ENCODE measurements at regions not wholly inside any gene's neighbourhood (a gene's known extent, or its start where the extent isn't known, plus 50 kb on each side); places are given as distances from the start of the nearest gene placed in this dataset.
A peak's percentile ranks its signal among the peaks of the same experiment; 100 is the strongest.

GRCh38 chr21:28714777-28715464 is 277.8 kb downstream of the LTN1 start:
- Histone ChIP-seq H3K27me3 (replicated peaks) (no peaks in the 10 kb centered on the region), H3K4me3 (ENCODE audit: low read depth, low read length) (no peak overlapping the region), H3K27ac (no peak overlapping the region), H3K36me3 (replicated peaks) (no peaks in the 10 kb centered on the region)
- peak; percentile 47 for DNase-seq
- in situ Hi-C loops (cut with HindIII; ENCODE audit: low pct_ligation_motif_present, low sequenced_read_pairs): no loop called here
- TF ChIP-seq CTCF (IDR thresholded peaks at IDR 0.05; ENCODE audit: low read depth, low read length, missing control alignments): no peak

- DNase-seq: no peak
- no peak for TF ChIP-seq CTCF (IDR thresholded peaks at IDR 0.05; ENCODE audit: low read depth, low read length, missing control alignments)
- in situ Hi-C loops (cut with HindIII; ENCODE audit: low pct_ligation_motif_present, low sequenced_read_pairs): no loop called here
- H3K36me3 ChIP-seq (replicated peaks): no peaks in the 10 kb centered on the region
- no peaks in the 10 kb centered on the region for H3K27me3 ChIP-seq (replicated peaks)
- no peak overlapping the region for H3K27ac ChIP-seq
- no peak overlapping the region for H3K4me3 ChIP-seq (ENCODE audit: low read depth, low read length)
These were observed 280.3 kb downstream of the LTN1 start for GRCh38 chr21:28712411-28712810.

- Histone ChIP-seq H3K36me3 (replicated peaks) (no peaks in the 10 kb centered on the region), H3K27ac (no peak overlapping the region), H3K4me3 (ENCODE audit: low read depth, low read length) (no peak overlapping the region), H3K27me3 (replicated peaks) (no peaks in the 10 kb centered on the region)
- TF ChIP-seq CTCF (IDR thresholded peaks at IDR 0.05; ENCODE audit: low read depth, low read length, missing control alignments): no peak
- DNase-seq: peak; percentile 52
- in situ Hi-C loops (cut with HindIII; ENCODE audit: low pct_ligation_motif_present, low sequenced_read_pairs): no loop called here
These were observed 287.1 kb downstream of the LTN1 start for GRCh38 chr21:28705616-28706015.

GRCh38 chr21:28704746-28705145 is 287.9 kb downstream of the LTN1 start:
- no peaks in the 10 kb centered on the region for H3K27me3 ChIP-seq (replicated peaks)
- H3K4me3 ChIP-seq (ENCODE audit: low read depth, low read length): no peak overlapping the region
- no peak for TF ChIP-seq CTCF (IDR thresholded peaks at IDR 0.05; ENCODE audit: low read depth, low read length, missing control alignments)
- H3K27ac ChIP-seq: no peak overlapping the region
- DNase-seq: no peak
- no peaks in the 10 kb centered on the region for H3K36me3 ChIP-seq (replicated peaks)
- in situ Hi-C loops (cut with HindIII; ENCODE audit: low pct_ligation_motif_present, low sequenced_read_pairs): no loop called here

- Histone ChIP-seq H3K27me3 (replicated peaks) (no peaks in the 10 kb centered on the region), H3K4me3 (ENCODE audit: low read depth, low read length) (no peak overlapping the region), H3K27ac (no peak overlapping the region), H3K36me3 (replicated peaks) (no peaks in the 10 kb centered on the region)
- DNase-seq: no peak
- TF ChIP-seq CTCF (IDR thresholded peaks at IDR 0.05; ENCODE audit: low read depth, low read length, missing control alignments): no peak
- in situ Hi-C loops (cut with HindIII; ENCODE audit: low pct_ligation_motif_present, low sequenced_read_pairs): no loop called here
These were observed 288.8 kb downstream of the LTN1 start for GRCh38 chr21:28703861-28704260.

Measured in brain microvascular endothelial cell (primary cell).